ENCODE measurements at regions not wholly inside any gene's neighbourhood (a gene's known extent, or its start where the extent isn't known, plus 50 kb on each side); places are given as distances from the start of the nearest gene placed in this dataset.
"Not testable (repeated sequence)": the region's sequence is repeated elsewhere in the genome, so short reads cannot be mapped to it uniquely, and the experiment has no call there.

- not testable (repeated sequence) for TF ChIP-seq MAX (IDR thresholded peaks at IDR 0.05); POLR2A (IDR thresholded peaks at IDR 0.05; ENCODE audit: low read length); CTCF (IDR thresholded peaks at IDR 0.05); EP300 (IDR thresholded peaks at IDR 0.05); CEBPB (IDR thresholded peaks at IDR 0.05)
These were observed 123.3 kb upstream of the FAM20C start for GRCh38 chr7:69052-69451.
